Heart left ventricle (tissue), 16 donors: ENCODE measurements at regions not wholly inside any gene's neighbourhood (a gene's known extent, or its start where the extent isn't known, plus 50 kb on each side); places are given as distances from the start of the nearest gene placed in this dataset.

Source experiments
- ATAC-seq, 4 donors: fragments of 200-7000 bp; cut with Tn5 transposase; one replicate each; pipeline ENCODE4 v1.9.1; 2020 to 2022; ENCODE audit warnings: moderate library complexity in 4 of 4, mild to moderate bottlenecking in 3 of 4, moderate number of reproducible peaks in 1 of 4
- DNase-seq, 5 donors: peaks; one replicate each; pipeline ENCODE4 v3.0.0-alpha.2; 2020
- H3K27ac ChIP-seq, 12 donors: fragments of 200-600 bp; sonication (generic) in 4 of 12; one replicate each; pipeline versions ENCODE4 v1.5.0 to v1.8.0; 2016 to 2022; ENCODE audit warnings: mild to moderate bottlenecking in 2 of 12
- H3K27me3 ChIP-seq, 9 donors: fragments of 200-600 bp; sonication (generic) in 2 of 9; one replicate each; pipeline versions ENCODE4 v1.5.1 to v1.8.0; 2016 to 2022; ENCODE audit warnings: mild to moderate bottlenecking in 3 of 9
- H3K36me3 ChIP-seq, 9 donors: fragments of 200-600 bp; sonication (generic) in 2 of 9; one replicate each; pipeline versions ENCODE4 v1.5.0 to v1.8.0; 2018 to 2022; ENCODE audit warnings: mild to moderate bottlenecking in 2 of 9
- H3K4me1 ChIP-seq, 12 donors: fragments of 200-600 bp; sonication (generic) in 4 of 12; one replicate each; pipeline versions ENCODE4 v1.5.0 to v1.8.0; 2016 to 2022; ENCODE audit warnings: mild to moderate bottlenecking in 3 of 12
- H3K4me3 ChIP-seq, 12 donors: fragments of 200-600 bp; sonication (generic) in 4 of 12; one replicate each; pipeline versions ENCODE4 v1.5.0 to v1.8.0; 2017 to 2022; ENCODE audit warnings: mild to moderate bottlenecking in 9 of 12, moderate library complexity in 4 of 12
- H3K9me3 ChIP-seq, 12 donors: fragments of 200-600 bp; sonication (generic) in 4 of 12; one replicate each; pipeline versions ENCODE4 v1.5.0 to v1.8.0; 2016 to 2022; ENCODE audit warnings: mild to moderate bottlenecking in 1 of 12
- CTCF ChIP-seq, 12 donors: fragments of 200-600 bp; sonication (generic) in 4 of 12; IDR thresholded peaks; one replicate each; pipeline versions ENCODE4 v1.5.0 to v1.8.0; 2018 to 2022; ENCODE audit warnings: antibody characterized with exemption in 12 of 12, mild to moderate bottlenecking in 5 of 12
- POLR2A ChIP-seq, 2 donors: fragments of 450-650 bp; IDR thresholded peaks; one replicate each; pipeline ENCODE4 v1.6.1; 2017; ENCODE audit warnings: antibody characterized with exemption in 2 of 2, mild to moderate bottlenecking in 2 of 2, moderate library complexity in 2 of 2
- WGBS, 4 donors: extraction: QIAGEN DNeasy Blood & Tissue Kit in 2 of 4; methylation state at CpG; one replicate each; pipeline versions ENCODE4 v1.1.5 to v1.1.7; 2013 to 2018; 5-methylcytosine and 5-hydroxymethylcytosine counted together
- intact Hi-C, 10 donors: fragments of 100-400 bp; cut with DNase I; formaldehyde crosslinking; loops; one replicate each; pipeline versions ENCODE4 v1.11.1 to v1.14.2; 2022
- donor health status: ischemic (EF 13 %, LVEDD 7.1; RV severe dilation, severe dysfunction).
- donor health status: healthy with polysubstance abuse.
- donor health status: DM: no; HTN: yes; CAD: no.
- donor health status: DM: no; HTN: no; CAD: no.
- donor health status: ischemic (EF 25% LVEDD 6.9; RV normal size, moderate dysfunction).
- donor health status: ischemic (EF 25% LVEDD 5.7; RV mildly dilated, moderate dysfunction).
- donor health status: healthy.
- donor health status: DM: yes; HTN: yes; CAD: no.
- donor health status: ischemic (EF 35%, LVEDD 5.7; RV mildly dilated, moderate dysfunction).
- donor health status: nonischemic (EF 11% LVEDD 7.7; RV severe dilation, severe dysfunction).
- donor health status: DM: yes; HTN: yes; CAD: no.
- donor health status: PGD.
- donor health status: ischemic (EF 29% LVEDD 5.4; RV normal size, mild dysfunction).
- donor health status: nonischemic (EF 23%, LVEDD 6.1; RV moderate dilation, normal function).

- no peaks in the 10 kb centered on the region for H3K36me3 ChIP-seq
- no peaks in the 10 kb centered on the region for H3K4me1 ChIP-seq
- intact Hi-C loops, result no loop called here
- H3K9me3 ChIP-seq, result no peaks in the 10 kb centered on the region
- DNase-seq (no peak), ATAC-seq (no peak)
- no peaks in the 10 kb centered on the region for H3K27me3 ChIP-seq
- H3K4me3 ChIP-seq, result no peak overlapping the region
- TF ChIP-seq POLR2A (IDR thresholded peaks at IDR 0.05) (no peak), CTCF (IDR thresholded peaks at IDR 0.05) (no peak)
- WGBS, 4 donors, result 44 to 60% (median 54%) methylated on average over 3 of the region's 3 CpGs
- H3K27ac ChIP-seq, result no peak overlapping the region
Measured at GRCh38 chr20:16968099-16968498, 219.9 kb downstream of the OTOR start.

GRCh38 chr20:16970776-16971175, 222.6 kb downstream of the OTOR start:
- Histone ChIP-seq H3K4me3 (no peak overlapping the region), H3K36me3 (no peaks in the 10 kb centered on the region), H3K27me3 (no peaks in the 10 kb centered on the region), H3K9me3 (no peaks in the 10 kb centered on the region), H3K4me1 (no peaks in the 10 kb centered on the region), H3K27ac (no peak overlapping the region)
- ATAC-seq (no peak), DNase-seq (no peak)
- intact Hi-C loops, result no loop called here
- TF ChIP-seq CTCF (IDR thresholded peaks at IDR 0.05) (no peak), POLR2A (IDR thresholded peaks at IDR 0.05) (no peak)
- WGBS, 4 donors, result 62 to 73% (median 64%) methylated on average over 3 of the region's 3 CpGs

GRCh38 chr20:16974080-16974854, 226.1 kb downstream of the OTOR start:
- no peak for DNase-seq
- Histone ChIP-seq H3K9me3 (peaks cover 0 to 9% (median 0%) of the 10 kb centered on the region in 12 donors), H3K36me3 (no peaks in the 10 kb centered on the region), H3K4me1 (no peaks in the 10 kb centered on the region), H3K27me3 (no peaks in the 10 kb centered on the region), H3K27ac (no peak overlapping the region), H3K4me3 (no peak overlapping the region)
- WGBS, 4 donors, result 93 to 95% (median 94%) methylated on average over 10 to 20 of the region's 20 CpGs
- intact Hi-C loops, result no loop called here
- no peak for ATAC-seq
- TF ChIP-seq POLR2A (IDR thresholded peaks at IDR 0.05) (no peak), CTCF (IDR thresholded peaks at IDR 0.05) (no peak)

- no peak overlapping the region for H3K4me3 ChIP-seq
- no peaks in the 10 kb centered on the region for H3K4me1 ChIP-seq
- no peak overlapping the region for H3K27ac ChIP-seq
- ATAC-seq (no peak), DNase-seq (no peak)
- peaks cover 0 to 9% (median 0%) of the 10 kb centered on the region in 12 donors for H3K9me3 ChIP-seq
- H3K36me3 ChIP-seq, result no peaks in the 10 kb centered on the region
- H3K27me3 ChIP-seq, result no peaks in the 10 kb centered on the region
- no peak for TF ChIP-seq CTCF (IDR thresholded peaks at IDR 0.05)
- TF ChIP-seq POLR2A (IDR thresholded peaks at IDR 0.05), result no peak
- WGBS, 4 donors, result 88 to 93% (median 90%) methylated on average over 3 to 14 of the region's 14 CpGs
- intact Hi-C loops, result no loop called here
Measured at GRCh38 chr20:16974855-16975162, 226.7 kb downstream of the OTOR start.
